H9 (cell line): ENCODE measurements at regions not wholly inside any gene's neighbourhood (a gene's known extent, or its start where the extent isn't known, plus 50 kb on each side); places are given as distances from the start of the nearest gene placed in this dataset.

Source experiments
- DNase-seq: peaks from one replicate; pipeline ENCODE4 v3.0.0-alpha.2; 2017
- H2AFZ ChIP-seq: one replicate; pipeline ENCODE4 v1.6.1; 2013; ENCODE audit warnings: mild to moderate bottlenecking, low read length, control low read depth, moderate library complexity
- H2AK5ac ChIP-seq: 2 replicates; pipeline ENCODE4 v1.6.1; 2013; ENCODE audit warnings: low read length, control low read depth, mixed read lengths; ENCODE audit not compliant: insufficient read length
- H2BK120ac ChIP-seq: one replicate; pipeline ENCODE4 v1.6.1; 2013; ENCODE audit warnings: low read depth, mild to moderate bottlenecking, low read length, control low read depth, inconsistent platforms; ENCODE audit not compliant: poor library complexity, severe bottlenecking
- H2BK12ac ChIP-seq: 2 replicates; pipeline ENCODE4 v1.6.1; 2013; ENCODE audit warnings: low read length, control low read depth, mixed read lengths, low read depth; ENCODE audit not compliant: insufficient read length
- H2BK15ac ChIP-seq: 2 replicates; pipeline ENCODE4 v1.6.1; 2013; ENCODE audit warnings: low read depth, low read length, control low read depth
- H2BK20ac ChIP-seq: one replicate; pipeline ENCODE4 v1.6.1; 2013; ENCODE audit warnings: low read depth, mild to moderate bottlenecking, low read length, control low read depth, inconsistent platforms; ENCODE audit not compliant: poor library complexity, severe bottlenecking
- H2BK5ac ChIP-seq: 2 replicates; pipeline ENCODE4 v1.6.1; 2013; ENCODE audit warnings: low read length, control low read depth, mixed read lengths; ENCODE audit not compliant: insufficient read length
- H3K14ac ChIP-seq: 2 replicates; pipeline ENCODE4 v1.6.1; 2013; ENCODE audit warnings: low read length, control low read depth; ENCODE audit not compliant: insufficient read depth
- H3K18ac ChIP-seq: 2 replicates; pipeline ENCODE4 v1.6.1; 2013; ENCODE audit warnings: low read depth, mild to moderate bottlenecking, mixed read lengths, low read length, control low read depth; ENCODE audit not compliant: insufficient read length
- H3K23ac ChIP-seq: 2 replicates; pipeline ENCODE4 v1.6.1; 2013; ENCODE audit warnings: low read length, control low read depth, mixed read lengths, low read depth; ENCODE audit not compliant: insufficient read length
- H3K23me2 ChIP-seq: 2 replicates; pipeline ENCODE4 v1.6.1; 2013; ENCODE audit warnings: low read depth, mild to moderate bottlenecking, mixed read lengths, low read length, control low read depth; ENCODE audit not compliant: insufficient read length, poor library complexity, severe bottlenecking
- H3K27ac ChIP-seq: 2 replicates; pipeline ENCODE4 v1.5.1; 2013; ENCODE audit warnings: low read length, control low read depth, mixed read lengths, low read depth; ENCODE audit not compliant: insufficient read length
- H3K27me3 ChIP-seq: 2 replicates; pipeline ENCODE4 v1.6.1; 2013; ENCODE audit warnings: low read length, control low read depth, inconsistent platforms; ENCODE audit not compliant: insufficient read depth
- H3K4ac ChIP-seq: 2 replicates; pipeline ENCODE4 v1.6.1; 2013; ENCODE audit warnings: low read depth, mild to moderate bottlenecking, control low read depth, inconsistent platforms, low read length, moderate library complexity
- H3K4me1 ChIP-seq: 2 replicates; pipeline ENCODE4 v1.6.1; 2013; ENCODE audit warnings: low read length, control low read depth, inconsistent platforms; ENCODE audit not compliant: insufficient read depth
- H3K4me2 ChIP-seq: 2 replicates; pipeline ENCODE4 v1.6.1; 2013; ENCODE audit warnings: low read length, control low read depth, mixed read lengths; ENCODE audit not compliant: insufficient read length, insufficient read depth
- H3K56ac ChIP-seq: 2 replicates; pipeline ENCODE4 v1.6.1; 2013; ENCODE audit warnings: low read depth, mild to moderate bottlenecking, mixed read lengths, low read length, control low read depth; ENCODE audit not compliant: insufficient read length
- H3K79me1 ChIP-seq: 2 replicates; pipeline ENCODE4 v1.6.1; 2013; ENCODE audit warnings: low read depth, mild to moderate bottlenecking, moderate library complexity, low read length, control low read depth, inconsistent platforms; ENCODE audit not compliant: insufficient read depth, poor library complexity, severe bottlenecking
- H3K79me2 ChIP-seq: 2 replicates; pipeline ENCODE4 v1.6.1; 2013; ENCODE audit warnings: low read length, control low read depth, inconsistent platforms; ENCODE audit not compliant: insufficient read depth
- H3K9ac ChIP-seq: 2 replicates; pipeline ENCODE4 v1.6.1; 2013; ENCODE audit warnings: low read length, control low read depth, mixed read lengths; ENCODE audit not compliant: insufficient read length; ENCODE audit errors: extremely low read depth
- H3K9me3 ChIP-seq: one replicate; pipeline ENCODE4 v1.6.1; 2013; ENCODE audit warnings: low read depth, low read length, inconsistent platforms; ENCODE audit not compliant: control insufficient read depth
- H3T11ph ChIP-seq: one replicate; pipeline ENCODE4 v1.6.1; 2013; ENCODE audit warnings: mild to moderate bottlenecking, low read length, control low read depth, inconsistent platforms
- H4K20me1 ChIP-seq: one replicate; pipeline ENCODE4 v1.6.1; 2013; ENCODE audit not compliant: control insufficient read depth, insufficient read length, insufficient read depth
- H4K5ac ChIP-seq: 2 replicates; pipeline ENCODE4 v1.6.1; 2013; ENCODE audit warnings: low read depth, mild to moderate bottlenecking, mixed read lengths, low read length, control low read depth; ENCODE audit not compliant: insufficient read length
- H4K8ac ChIP-seq: replicated peaks from 2 replicates; pipeline ENCODE4 v1.6.1; 2013; ENCODE audit warnings: low read length, control low read depth, mixed read lengths, low read depth; ENCODE audit not compliant: insufficient read length
- H4K91ac ChIP-seq: 2 replicates; pipeline ENCODE4 v1.6.1; 2013; ENCODE audit warnings: low read depth, mild to moderate bottlenecking, moderate library complexity, mixed read lengths, low read length, control low read depth; ENCODE audit not compliant: insufficient read length
- H3K27ac Mint-ChIP-seq, 3 experiments: 2 replicates in 2 of 3; 3 replicates in 1 of 3; pipeline ENCODE4 v1.8.0; 2020 to 2021; ENCODE audit warnings: mixed read lengths in 3 of 3, mild to moderate bottlenecking in 1 of 3, moderate library complexity in 1 of 3
- H3K27me3 Mint-ChIP-seq: 2 replicates; pipeline ENCODE4 v1.8.0; 2021; ENCODE audit warnings: low read depth, mild to moderate bottlenecking, moderate library complexity, mixed read lengths
- H3K36me3 Mint-ChIP-seq, 3 experiments: 2 replicates in 2 of 3; 3 replicates in 1 of 3; pipeline ENCODE4 v1.8.0; 2020 to 2021; ENCODE audit warnings: low read depth in 3 of 3, mixed read lengths in 3 of 3; ENCODE audit not compliant: insufficient read depth in 1 of 3
- H3K4me1 Mint-ChIP-seq, 2 experiments: 2 replicates each; pipeline ENCODE4 v1.8.0; 2020; ENCODE audit warnings: mixed read lengths in 2 of 2
- H3K4me3 Mint-ChIP-seq, 2 experiments: 2 replicates in 1 of 2; 3 replicates in 1 of 2; pipeline ENCODE4 v1.8.0; 2020 to 2021; ENCODE audit warnings: mild to moderate bottlenecking in 2 of 2, mixed read lengths in 2 of 2, moderate library complexity in 1 of 2
- H3K9me3 Mint-ChIP-seq, 2 experiments: 2 replicates in 1 of 2; 3 replicates in 1 of 2; pipeline ENCODE4 v1.8.0; 2020; ENCODE audit warnings: mild to moderate bottlenecking in 2 of 2, mixed read lengths in 2 of 2, moderate library complexity in 1 of 2
- CTCF ChIP-seq: fragments of 200-600 bp; sonication (generic); conservative IDR thresholded peaks from 3 replicates; pipeline ENCODE4 v1.8.0; 2021; ENCODE audit warnings: antibody characterized with exemption, mild to moderate bottlenecking
- WGBS: extraction: QIAGEN DNeasy Blood & Tissue Kit; methylation state at CpG from one replicate; pipeline ENCODE4 v1.1.7; 2013; ENCODE audit warnings: missing lambda C conversion rate, low lambda C conversion rate, mixed read lengths; ENCODE audit not compliant: insufficient read length; ENCODE audit errors: extremely low coverage; 5-methylcytosine and 5-hydroxymethylcytosine counted together

- peaks cover 14% of the 10 kb centered on the region for H3K27me3 Mint-ChIP-seq
- Histone ChIP-seq H2BK12ac (no peak overlapping the region), H2AFZ (no peak overlapping the region), H3T11ph (no peak overlapping the region), H3K18ac (no peak overlapping the region), H3K56ac (no peak overlapping the region), H3K27ac (no peak overlapping the region), H4K91ac (no peak overlapping the region), H3K9me3 (peaks cover 17% of the 10 kb centered on the region), H3K9ac (no peak overlapping the region), H2BK20ac (no peak overlapping the region), H2AK5ac (no peak overlapping the region), H3K79me1 (no peaks in the 10 kb centered on the region), H3K4ac (no peak overlapping the region), H4K20me1 (no peaks in the 10 kb centered on the region), H3K23me2 (no peaks in the 10 kb centered on the region), H3K14ac (no peak overlapping the region), H3K4me2 (no peak overlapping the region), H4K5ac (no peak overlapping the region), H3K27me3 (no peaks in the 10 kb centered on the region), H4K8ac (no peak overlapping the region), H2BK5ac (no peak overlapping the region), H2BK15ac (no peak overlapping the region), H3K23ac (no peak overlapping the region), H2BK120ac (no peak overlapping the region), H3K4me1 (no peaks in the 10 kb centered on the region), H3K79me2 (no peaks in the 10 kb centered on the region)
- peaks cover 38% of the 10 kb centered on the region in 2 experiments for H3K9me3 Mint-ChIP-seq
- no peak overlapping the region for H3K4me3 Mint-ChIP-seq
- H3K36me3 Mint-ChIP-seq: peaks cover 9 to 17% (median 15%) of the 10 kb centered on the region in 3 experiments
- no peak for DNase-seq
- WGBS: no CpG with 5 or more reads among the region's 13 CpGs
- peak overlapping the region in 1 of 3 experiments; percentile 77; a peak in 1 of 7 replicates for H3K27ac Mint-ChIP-seq
- TF ChIP-seq CTCF: no peak
- no peaks in the 10 kb centered on the region for H3K4me1 Mint-ChIP-seq
These were observed 244.4 kb downstream of the MATN1 start for GRCh38 chr1:30478799-30479563.
